Tibial nerve (tissue), 4 donors: ENCODE measurements at regions not wholly inside any gene's neighbourhood (a gene's known extent, or its start where the extent isn't known, plus 50 kb on each side); places are given as distances from the start of the nearest gene placed in this dataset.

Source experiments
- EP300 ChIP-seq, 2 donors: sonication (generic); formaldehyde crosslinking; IDR thresholded peaks; one replicate each; pipeline ENCODE4 v1.6.1; 2017; ENCODE audit warnings: antibody characterized with exemption in 2 of 2, mild to moderate bottlenecking in 1 of 2
- POLR2A ChIP-seq, 2 donors: fragments of 450-650 bp; IDR thresholded peaks; one replicate each; pipeline ENCODE4 v1.6.1; 2017; ENCODE audit warnings: antibody characterized with exemption in 2 of 2, mild to moderate bottlenecking in 2 of 2, moderate library complexity in 2 of 2
- TF ChIP-seq, protein P1 (sequence below), 5 experiments: fragments of 200-600 bp in 3 of 5; fragments of 450-650 bp in 2 of 5; sonication (generic) in 3 of 5; IDR thresholded peaks; one replicate each; pipeline ENCODE4 v1.5.1; 2016 to 2019; ENCODE audit warnings: antibody characterized with exemption in 5 of 5, mild to moderate bottlenecking in 3 of 5, moderate library complexity in 2 of 5

DNA sequence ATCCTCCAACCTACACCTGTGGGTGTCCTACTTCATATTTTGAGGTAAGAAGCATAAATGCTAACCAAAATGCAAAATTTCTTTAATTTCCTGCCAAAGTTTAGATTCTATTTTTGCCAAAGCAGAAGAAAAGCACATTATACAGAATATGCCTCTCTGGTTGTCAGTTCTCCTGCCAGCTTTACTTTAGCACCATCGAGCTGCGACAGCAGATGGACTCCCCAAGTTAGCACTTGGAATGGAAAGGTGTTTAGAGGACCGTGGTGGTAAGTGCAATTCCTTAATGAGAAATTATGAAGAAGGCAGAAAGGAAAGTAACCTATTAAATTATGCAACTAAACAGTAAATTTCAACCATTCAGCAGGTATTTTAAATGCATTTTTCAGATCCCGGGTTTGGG lies 326.6 kb downstream of the RERGL start:
- no peak for TF ChIP-seq POLR2A (IDR thresholded peaks at IDR 0.05)
- TF ChIP-seq, protein P1, sequence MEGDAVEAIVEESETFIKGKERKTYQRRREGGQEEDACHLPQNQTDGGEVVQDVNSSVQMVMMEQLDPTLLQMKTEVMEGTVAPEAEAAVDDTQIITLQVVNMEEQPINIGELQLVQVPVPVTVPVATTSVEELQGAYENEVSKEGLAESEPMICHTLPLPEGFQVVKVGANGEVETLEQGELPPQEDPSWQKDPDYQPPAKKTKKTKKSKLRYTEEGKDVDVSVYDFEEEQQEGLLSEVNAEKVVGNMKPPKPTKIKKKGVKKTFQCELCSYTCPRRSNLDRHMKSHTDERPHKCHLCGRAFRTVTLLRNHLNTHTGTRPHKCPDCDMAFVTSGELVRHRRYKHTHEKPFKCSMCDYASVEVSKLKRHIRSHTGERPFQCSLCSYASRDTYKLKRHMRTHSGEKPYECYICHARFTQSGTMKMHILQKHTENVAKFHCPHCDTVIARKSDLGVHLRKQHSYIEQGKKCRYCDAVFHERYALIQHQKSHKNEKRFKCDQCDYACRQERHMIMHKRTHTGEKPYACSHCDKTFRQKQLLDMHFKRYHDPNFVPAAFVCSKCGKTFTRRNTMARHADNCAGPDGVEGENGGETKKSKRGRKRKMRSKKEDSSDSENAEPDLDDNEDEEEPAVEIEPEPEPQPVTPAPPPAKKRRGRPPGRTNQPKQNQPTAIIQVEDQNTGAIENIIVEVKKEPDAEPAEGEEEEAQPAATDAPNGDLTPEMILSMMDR (IDR thresholded peaks at IDR 0.05), result no peak
- no peak for TF ChIP-seq EP300 (IDR thresholded peaks at IDR 0.05)
